KMS-11 (cell line): ENCODE measurements at regions not wholly inside any gene's neighbourhood (a gene's known extent, or its start where the extent isn't known, plus 50 kb on each side); places are given as distances from the start of the nearest gene placed in this dataset.

Source experiments
- H2AFZ ChIP-seq: fragments of 200-600 bp; sonication (generic); 2 replicates; pipeline ENCODE4 v1.6.1; 2016; ENCODE audit warnings: antibody characterized with exemption, mixed run types, low read depth
- H3K27ac ChIP-seq: fragments of 200-600 bp; sonication (generic); 2 replicates; pipeline ENCODE4 v1.6.1; 2016; ENCODE audit warnings: mild to moderate bottlenecking, mixed run types
- H3K27me3 ChIP-seq: fragments of 200-600 bp; sonication (generic); 2 replicates; pipeline ENCODE4 v1.6.1; 2017; ENCODE audit warnings: mild to moderate bottlenecking, low read depth, mixed run types, moderate library complexity; ENCODE audit not compliant: insufficient read depth
- H3K36me3 ChIP-seq: fragments of 200-600 bp; sonication (generic); 2 replicates; pipeline ENCODE4 v1.6.1; 2017; ENCODE audit warnings: mild to moderate bottlenecking, mixed run types; ENCODE audit not compliant: insufficient read depth
- H3K4me1 ChIP-seq: fragments of 200-600 bp; sonication (generic); 2 replicates; pipeline ENCODE4 v1.6.1; 2016; ENCODE audit warnings: mild to moderate bottlenecking, low read depth, mixed run types; ENCODE audit not compliant: poor library complexity, severe bottlenecking
- H3K4me2 ChIP-seq: fragments of 200-600 bp; sonication (generic); 2 replicates; pipeline ENCODE4 v1.7.0; 2016; ENCODE audit warnings: mild to moderate bottlenecking, mixed run types
- H3K4me3 ChIP-seq: fragments of 200-600 bp; sonication (generic); IDR thresholded peaks from 2 replicates; pipeline ENCODE4 v1.6.1; 2017; ENCODE audit warnings: low read depth, low read length, mixed read lengths; ENCODE audit not compliant: insufficient read depth
- H3K79me2 ChIP-seq: fragments of 200-600 bp; sonication (generic); 2 replicates; pipeline ENCODE4 v1.6.1; 2016; ENCODE audit warnings: low read depth, mixed run types; ENCODE audit not compliant: insufficient read depth
- H3K9ac ChIP-seq: fragments of 200-600 bp; sonication (generic); 2 replicates; pipeline ENCODE4 v1.6.1; 2016; ENCODE audit warnings: mild to moderate bottlenecking, mixed run types
- H4K20me1 ChIP-seq: fragments of 200-600 bp; sonication (generic); 2 replicates; pipeline ENCODE4 v1.6.1; 2016; ENCODE audit warnings: mild to moderate bottlenecking, mixed run types; ENCODE audit not compliant: insufficient read depth
- TF ChIP-seq, protein P1 (sequence below): fragments of 200-600 bp; sonication (generic); conservative IDR thresholded peaks from 2 replicates; pipeline ENCODE4 v1.6.1; 2017; ENCODE audit warnings: low read depth, mild to moderate bottlenecking, antibody characterized with exemption, low read length, moderate library complexity, mixed read lengths

DNA sequence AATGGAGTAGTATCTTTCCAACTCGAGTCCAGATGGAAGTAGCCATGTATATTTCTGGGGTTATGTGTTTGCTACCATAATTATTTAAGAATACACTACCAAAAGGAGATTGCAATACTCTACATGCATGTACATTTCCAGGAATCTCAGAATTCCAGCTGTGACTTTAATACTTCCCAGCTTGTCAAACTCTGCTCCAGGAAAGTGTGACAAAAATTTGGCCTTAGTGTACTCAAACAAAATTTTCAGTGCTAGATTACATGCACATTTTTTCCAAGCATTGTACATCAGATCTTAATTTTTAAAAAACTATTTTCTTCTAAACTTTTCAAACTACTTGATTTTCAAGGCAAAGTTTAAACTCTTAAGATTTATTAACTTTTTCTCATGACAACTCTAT lies 1791.6 kb downstream of the SUCLG1 start:
- H2AFZ ChIP-seq = no peak overlapping the region
- no peaks in the 10 kb centered on the region for H3K27me3 ChIP-seq

GRCh38 chr2:82665691-82666090 lies 1793.4 kb downstream of the SUCLG1 start:
- no peaks in the 10 kb centered on the region for H3K79me2 ChIP-seq
- no peak overlapping the region for H3K4me2 ChIP-seq
- no peaks in the 10 kb centered on the region for H4K20me1 ChIP-seq
- H3K4me1 ChIP-seq = no peaks in the 10 kb centered on the region
- no peaks in the 10 kb centered on the region for H3K27me3 ChIP-seq
- TF ChIP-seq, protein P1, sequence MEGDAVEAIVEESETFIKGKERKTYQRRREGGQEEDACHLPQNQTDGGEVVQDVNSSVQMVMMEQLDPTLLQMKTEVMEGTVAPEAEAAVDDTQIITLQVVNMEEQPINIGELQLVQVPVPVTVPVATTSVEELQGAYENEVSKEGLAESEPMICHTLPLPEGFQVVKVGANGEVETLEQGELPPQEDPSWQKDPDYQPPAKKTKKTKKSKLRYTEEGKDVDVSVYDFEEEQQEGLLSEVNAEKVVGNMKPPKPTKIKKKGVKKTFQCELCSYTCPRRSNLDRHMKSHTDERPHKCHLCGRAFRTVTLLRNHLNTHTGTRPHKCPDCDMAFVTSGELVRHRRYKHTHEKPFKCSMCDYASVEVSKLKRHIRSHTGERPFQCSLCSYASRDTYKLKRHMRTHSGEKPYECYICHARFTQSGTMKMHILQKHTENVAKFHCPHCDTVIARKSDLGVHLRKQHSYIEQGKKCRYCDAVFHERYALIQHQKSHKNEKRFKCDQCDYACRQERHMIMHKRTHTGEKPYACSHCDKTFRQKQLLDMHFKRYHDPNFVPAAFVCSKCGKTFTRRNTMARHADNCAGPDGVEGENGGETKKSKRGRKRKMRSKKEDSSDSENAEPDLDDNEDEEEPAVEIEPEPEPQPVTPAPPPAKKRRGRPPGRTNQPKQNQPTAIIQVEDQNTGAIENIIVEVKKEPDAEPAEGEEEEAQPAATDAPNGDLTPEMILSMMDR = no peak
- H2AFZ ChIP-seq = no peak overlapping the region
- no peak overlapping the region for H3K4me3 ChIP-seq
- H3K36me3 ChIP-seq = no peaks in the 10 kb centered on the region
- no peak overlapping the region for H3K9ac ChIP-seq
- no peak overlapping the region for H3K27ac ChIP-seq

More for the DNA sequence above, 1791.6 kb downstream of the SUCLG1 start:
- Histone ChIP-seq H3K4me1 (no peaks in the 10 kb centered on the region), H3K9ac (no peak overlapping the region), H3K36me3 (no peaks in the 10 kb centered on the region), H3K27ac (no peak overlapping the region), H4K20me1 (no peaks in the 10 kb centered on the region), H3K79me2 (no peaks in the 10 kb centered on the region), H3K4me2 (no peak overlapping the region), H3K4me3 (no peak overlapping the region)
- TF ChIP-seq, protein P1 = no peak

GRCh38 chr2:82657106-82657505 lies 1802.0 kb downstream of the SUCLG1 start:
- no peaks in the 10 kb centered on the region for H4K20me1 ChIP-seq
- no peaks in the 10 kb centered on the region for H3K79me2 ChIP-seq
- no peaks in the 10 kb centered on the region for H3K4me1 ChIP-seq
- H3K36me3 ChIP-seq = no peaks in the 10 kb centered on the region
- H3K27ac ChIP-seq = no peak overlapping the region
- no peak overlapping the region for H3K9ac ChIP-seq
- H3K4me2 ChIP-seq = no peak overlapping the region
- TF ChIP-seq, protein P1 = no peak
- H2AFZ ChIP-seq = no peak overlapping the region
- no peaks in the 10 kb centered on the region for H3K27me3 ChIP-seq
- H3K4me3 ChIP-seq = no peak overlapping the region

DNA sequence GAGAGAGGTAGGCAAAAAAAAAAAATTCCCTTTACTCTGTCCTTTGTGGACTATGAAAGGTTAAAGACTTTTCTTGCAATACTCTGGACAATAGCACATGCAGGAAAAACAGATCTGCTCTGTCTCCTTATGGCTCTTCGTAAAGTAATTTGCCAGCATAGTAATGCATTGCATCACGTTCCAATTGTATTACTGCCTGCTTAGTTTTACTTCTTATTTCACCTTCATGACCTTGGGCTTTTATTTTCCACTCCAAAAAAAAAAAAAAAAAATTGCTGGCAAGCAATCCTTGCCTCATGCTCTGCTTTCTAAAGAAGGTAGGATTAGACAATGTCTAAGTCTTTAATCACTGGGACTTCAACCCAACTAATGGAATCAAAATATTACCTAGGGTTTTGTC lies 1802.7 kb downstream of the SUCLG1 start:
- H3K4me3 ChIP-seq = no peak overlapping the region
- H3K36me3 ChIP-seq = no peaks in the 10 kb centered on the region
- no peak overlapping the region for H2AFZ ChIP-seq
- TF ChIP-seq, protein P1 = no peak
- no peaks in the 10 kb centered on the region for H4K20me1 ChIP-seq
- no peaks in the 10 kb centered on the region for H3K79me2 ChIP-seq
- H3K27me3 ChIP-seq = no peaks in the 10 kb centered on the region
- H3K27ac ChIP-seq = no peak overlapping the region
- no peak overlapping the region for H3K4me2 ChIP-seq
- no peak overlapping the region for H3K9ac ChIP-seq
- H3K4me1 ChIP-seq = no peaks in the 10 kb centered on the region
